ENCODE measurements at regions not wholly inside any gene's neighbourhood (a gene's known extent, or its start where the extent isn't known, plus 50 kb on each side); places are given as distances from the start of the nearest gene placed in this dataset.

DNA sequence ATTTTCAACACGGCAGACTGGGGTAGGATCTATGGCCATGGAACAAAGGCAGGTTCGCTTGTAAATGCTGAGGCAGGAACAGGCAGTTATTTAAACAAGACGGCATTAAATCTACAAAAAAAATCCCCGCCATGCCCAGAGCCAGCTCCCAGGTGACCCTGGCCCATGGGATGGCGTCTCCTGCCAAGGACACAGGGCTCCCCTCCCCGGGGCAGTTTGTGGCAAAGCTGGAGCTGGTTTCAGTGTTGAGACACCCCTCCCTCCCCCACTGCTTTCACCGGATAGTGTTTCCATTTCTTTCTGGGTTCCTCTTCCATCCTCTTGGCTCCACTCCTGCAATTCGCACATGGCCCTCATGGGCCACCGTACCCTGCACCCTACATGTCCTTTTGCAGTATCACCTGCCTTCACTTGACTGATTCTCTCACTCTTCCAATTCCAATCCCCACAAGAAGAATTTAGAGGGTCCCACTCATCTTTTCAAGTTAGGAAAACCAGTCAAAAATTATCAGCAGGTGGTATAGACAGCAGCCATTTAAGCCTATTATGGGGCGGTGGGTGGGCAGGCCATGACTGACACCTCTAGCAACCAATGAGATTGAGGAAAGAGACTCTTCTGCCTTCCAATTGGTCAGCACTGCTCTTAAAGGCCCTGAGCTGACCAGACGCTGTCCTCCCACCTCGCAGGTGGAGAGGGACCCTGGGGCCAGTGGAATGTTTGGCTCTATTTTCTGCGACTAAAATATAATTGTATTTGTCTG, 52.0 kb downstream of the OLIG1 start:
- CTCF ChIA-PET = no interaction called here
- DNase-seq = no peak

DNA sequence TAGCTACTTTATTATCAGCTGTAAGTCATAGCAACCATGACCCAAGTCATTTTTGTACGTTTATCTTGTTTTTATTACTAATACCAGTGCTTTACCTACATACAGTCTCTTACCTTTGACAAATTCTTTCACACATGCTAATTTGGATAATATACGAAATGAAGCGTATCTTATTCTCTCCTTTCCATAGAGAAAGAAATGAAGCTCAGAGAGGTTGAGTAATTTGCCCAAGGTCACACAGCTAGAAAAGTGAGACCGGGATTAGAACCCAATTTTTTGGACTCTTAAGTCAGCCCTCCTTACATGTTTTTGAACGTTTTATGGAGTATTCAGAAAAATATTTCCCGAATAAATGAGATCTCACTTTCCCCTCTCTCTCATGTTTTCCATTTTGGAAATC, 52.6 kb downstream of the OLIG1 start:
- peaks cover 9% of the 10 kb centered on the region for H3K27me3 Mint-ChIP-seq
- no peak overlapping the region for H3K27ac Mint-ChIP-seq
- DNase-seq = no peak
- ChIA-PET POLR2A (no interaction called here), CTCF (no interaction called here)
- no peaks in the 10 kb centered on the region for H3K36me3 Mint-ChIP-seq (ENCODE audit: low read depth)
- H3K4me1 Mint-ChIP-seq = peaks cover 8% of the 10 kb centered on the region
- H3K9me3 Mint-ChIP-seq = no peaks in the 10 kb centered on the region
- H3K4me3 Mint-ChIP-seq = no peak overlapping the region

More for the DNA sequence above, 52.0 kb downstream of the OLIG1 start:
- H3K27ac Mint-ChIP-seq = no peak overlapping the region
- POLR2A ChIA-PET = no interaction called here
- H3K27me3 Mint-ChIP-seq = peaks cover 13% of the 10 kb centered on the region
- peaks cover 9% of the 10 kb centered on the region for H3K4me1 Mint-ChIP-seq
- H3K36me3 Mint-ChIP-seq (ENCODE audit: low read depth) = no peaks in the 10 kb centered on the region
- no peaks in the 10 kb centered on the region for H3K9me3 Mint-ChIP-seq
- H3K4me3 Mint-ChIP-seq = no peak overlapping the region

DNA sequence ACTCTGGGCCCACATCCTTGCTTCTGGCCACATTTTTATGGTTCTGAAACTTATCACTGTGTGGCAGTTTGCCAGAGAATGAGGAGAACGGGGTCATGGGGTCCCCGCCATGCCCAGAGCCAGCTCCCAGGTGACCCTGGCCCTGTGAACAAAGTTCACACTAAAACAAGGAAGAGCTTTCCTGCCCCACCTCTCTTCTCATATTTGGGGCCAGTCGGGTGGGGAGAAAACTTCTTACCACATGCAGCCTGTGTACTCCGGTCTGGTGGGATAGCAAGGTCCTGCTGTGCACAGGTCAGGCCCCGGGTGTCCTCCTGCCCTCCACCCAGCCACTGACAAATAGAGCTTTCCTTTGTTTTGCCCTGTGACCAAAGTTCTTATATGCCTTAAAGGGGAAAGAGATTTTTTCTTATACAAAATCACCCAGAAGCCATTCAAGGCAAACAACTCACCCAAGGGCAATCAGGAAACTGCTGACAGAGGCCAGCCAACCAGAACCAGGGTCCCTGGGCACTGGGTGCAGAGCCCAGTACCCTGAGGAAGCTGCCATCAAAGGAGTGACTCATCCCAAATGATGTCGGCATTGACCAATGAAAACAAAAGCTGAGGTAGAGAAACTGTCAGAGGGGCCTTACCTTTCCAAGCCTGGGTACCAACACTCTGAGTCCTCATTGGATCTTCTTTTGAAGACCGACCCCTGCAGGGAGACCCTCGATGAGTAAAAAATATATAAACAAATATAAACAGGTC, 53.6 kb downstream of the OLIG1 start:
- Mint-ChIP-seq H3K36me3 (ENCODE audit: low read depth) (no peaks in the 10 kb centered on the region), H3K9me3 (no peaks in the 10 kb centered on the region), H3K4me3 (no peak overlapping the region), H3K4me1 (peaks cover 8% of the 10 kb centered on the region), H3K27me3 (peaks cover 9% of the 10 kb centered on the region), H3K27ac (no peak overlapping the region)
- no peak for DNase-seq
- POLR2A ChIA-PET = no interaction called here
- CTCF ChIA-PET = no interaction called here

DNA sequence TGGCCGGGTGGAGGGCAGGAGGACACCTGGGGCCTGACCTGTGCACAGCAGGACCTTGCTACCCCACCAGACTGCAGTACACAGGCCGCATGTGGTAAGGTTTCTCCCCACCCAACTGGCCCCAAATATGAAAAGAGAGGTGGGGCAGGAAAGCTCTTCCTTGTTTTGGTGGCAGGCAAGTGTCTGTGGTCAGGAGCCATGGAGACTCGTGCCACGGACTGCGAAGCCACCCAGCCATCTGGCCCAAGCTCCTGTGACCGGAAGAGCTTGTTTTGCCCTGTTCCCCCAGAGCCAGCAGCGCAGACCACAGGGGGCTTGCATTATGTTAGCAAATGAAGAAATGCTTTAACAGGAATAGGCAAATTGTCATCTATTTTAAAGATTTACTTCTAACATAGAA, 54.9 kb downstream of the OLIG1 start:
- H3K36me3 Mint-ChIP-seq (ENCODE audit: low read depth) = no peaks in the 10 kb centered on the region
- H3K9me3 Mint-ChIP-seq = no peaks in the 10 kb centered on the region
- DNase-seq = no peak
- H3K27ac Mint-ChIP-seq = no peak overlapping the region
- H3K4me3 Mint-ChIP-seq = no peak overlapping the region
- peaks cover 14% of the 10 kb centered on the region for H3K27me3 Mint-ChIP-seq
- POLR2A ChIA-PET = no interaction called here
- peaks cover 8% of the 10 kb centered on the region for H3K4me1 Mint-ChIP-seq
- CTCF ChIA-PET = interaction anchor here (1.0 kb wide), 1 partner anchor 30 kb away, joined by 3 read pairs; no protein-coding TSS in a partner anchor

DNA sequence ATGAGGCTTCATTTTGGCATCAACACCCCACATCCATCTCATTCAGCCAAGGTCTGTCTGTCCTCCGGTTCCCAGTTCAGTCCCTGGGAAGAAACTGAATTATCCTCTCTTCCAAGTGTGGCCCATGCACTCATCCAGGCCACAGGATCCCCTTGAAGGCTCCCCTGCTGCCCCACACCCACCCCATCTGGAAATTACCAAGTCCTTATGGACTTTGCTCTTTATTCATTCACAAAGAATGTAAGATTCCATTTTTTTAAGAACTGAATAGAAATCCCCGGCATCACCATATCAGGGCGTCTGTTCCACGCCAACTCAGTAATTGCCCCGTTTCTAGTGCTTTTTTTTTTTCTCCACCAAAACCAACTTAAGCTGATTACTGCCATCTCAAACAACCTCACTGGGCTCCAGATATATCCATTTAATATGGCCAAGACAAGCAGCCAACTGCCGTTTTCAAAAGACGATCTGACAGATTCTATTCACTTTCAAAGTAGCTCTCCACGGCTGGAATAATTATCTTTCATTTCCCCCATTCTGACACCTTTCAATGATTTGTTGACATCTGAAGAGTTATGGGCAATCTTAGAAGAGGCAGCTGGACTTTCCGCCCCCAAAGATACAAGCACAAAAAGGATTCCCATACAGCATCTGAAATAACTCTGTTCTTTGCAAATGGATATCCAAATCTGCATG, 55.9 kb downstream of the OLIG1 start:
- no peaks in the 10 kb centered on the region for H3K36me3 Mint-ChIP-seq (ENCODE audit: low read depth)
- H3K4me3 Mint-ChIP-seq = no peak overlapping the region
- CTCF ChIA-PET = no interaction called here
- peaks cover 8% of the 10 kb centered on the region for H3K4me1 Mint-ChIP-seq
- H3K9me3 Mint-ChIP-seq = no peaks in the 10 kb centered on the region
- no peak overlapping the region for H3K27ac Mint-ChIP-seq
- DNase-seq = no peak
- POLR2A ChIA-PET = no interaction called here
- peaks cover 14% of the 10 kb centered on the region for H3K27me3 Mint-ChIP-seq

DNA sequence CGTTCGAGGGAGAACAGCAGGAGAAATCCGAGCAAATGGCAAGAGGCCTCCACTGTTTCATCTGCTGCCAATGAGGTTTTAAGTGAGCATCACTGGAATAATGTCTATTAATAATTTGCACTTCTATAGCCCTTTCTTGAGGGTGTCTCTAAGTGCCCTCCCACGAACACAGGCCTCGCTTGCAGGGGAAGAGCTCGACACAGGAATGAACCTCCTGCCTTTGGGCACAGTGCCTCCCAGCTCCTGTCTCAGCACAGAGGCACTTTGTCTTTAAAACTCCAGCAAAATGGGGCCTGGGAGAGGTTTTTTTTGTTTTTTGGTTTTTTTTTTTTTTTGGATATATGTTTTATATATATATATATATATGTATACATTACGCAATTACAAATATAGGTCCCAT, 56.6 kb downstream of the OLIG1 start:
- H3K4me3 Mint-ChIP-seq = no peak overlapping the region

DNA sequence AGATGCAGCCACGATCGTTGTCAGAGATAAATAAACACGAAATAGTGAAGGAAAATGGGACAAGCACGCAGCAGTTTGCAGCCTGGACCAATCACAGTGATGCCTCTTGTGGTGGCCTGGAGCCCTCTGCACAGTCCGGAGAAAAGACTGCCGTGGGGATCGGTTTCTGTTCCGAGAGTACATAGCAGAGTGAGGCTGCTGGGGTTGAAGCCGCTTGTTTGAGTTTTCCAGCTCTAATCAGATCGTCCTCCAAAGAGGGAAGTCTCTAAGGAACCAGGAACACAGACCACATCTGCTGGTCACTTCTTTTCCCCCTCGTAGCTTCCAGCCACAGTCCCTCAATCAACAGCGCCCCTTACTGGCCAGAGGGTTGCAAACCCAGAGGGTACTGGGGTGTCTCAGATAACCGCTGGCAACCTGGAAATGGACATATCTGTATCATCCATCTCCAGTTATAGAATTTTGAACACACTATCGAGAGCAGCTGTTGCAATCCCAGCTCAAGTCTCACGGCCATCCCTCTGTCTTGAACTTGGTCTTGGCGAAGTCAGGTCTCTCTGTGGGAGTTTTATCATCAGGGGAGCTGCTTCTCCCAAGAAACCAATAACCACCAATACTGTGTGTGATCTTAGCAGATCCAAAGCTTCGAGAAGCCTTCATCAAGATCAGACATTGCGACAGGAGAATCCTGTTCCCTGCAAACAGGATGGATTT, 57.4 kb downstream of the OLIG1 start:
- ChIA-PET POLR2A (no interaction called here), CTCF (interaction anchor here (0.9 to 1.4 kb wide), 10 partner anchors 8 to 209 kb away, joined by 3 to 8 read pairs (median 4); no protein-coding TSS in a partner anchor)
- Mint-ChIP-seq H3K9me3 (no peaks in the 10 kb centered on the region), H3K4me1 (peaks cover 8% of the 10 kb centered on the region), H3K27ac (no peak overlapping the region), H3K36me3 (ENCODE audit: low read depth) (no peaks in the 10 kb centered on the region), H3K4me3 (peak overlapping the region; percentile 39), H3K27me3 (peaks cover 14% of the 10 kb centered on the region)
- peak; percentile 65 for DNase-seq

More for the DNA sequence above, 56.6 kb downstream of the OLIG1 start:
- Mint-ChIP-seq H3K36me3 (ENCODE audit: low read depth) (no peaks in the 10 kb centered on the region), H3K9me3 (no peaks in the 10 kb centered on the region), H3K27me3 (peaks cover 17% of the 10 kb centered on the region), H3K4me1 (peaks cover 8% of the 10 kb centered on the region), H3K27ac (no peak overlapping the region)
- ChIA-PET POLR2A (no interaction called here), CTCF (interaction anchor here (1.2 to 1.4 kb wide), 2 partner anchors 10 to 186 kb away, joined by 4 to 8 read pairs; no protein-coding TSS in a partner anchor)
- no peak for DNase-seq

DNA sequence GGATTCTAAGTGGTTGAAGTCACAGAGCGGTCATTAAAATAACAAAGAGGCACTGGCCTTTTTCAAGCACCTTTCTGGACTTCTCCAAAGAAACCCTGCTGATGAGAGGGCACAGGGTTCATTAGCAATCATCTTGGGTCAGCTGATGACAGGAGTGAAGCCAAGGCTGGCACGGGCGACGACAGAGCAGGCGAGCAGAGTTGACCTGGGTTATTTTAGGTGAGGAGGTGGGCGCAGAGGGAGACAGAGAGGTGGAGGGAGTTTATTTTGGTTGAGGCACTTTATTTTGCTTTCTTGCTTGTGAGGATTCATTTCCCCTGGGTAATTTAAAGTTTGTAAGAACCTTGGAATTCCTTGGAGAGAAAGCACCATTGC, 57.9 kb downstream of the OLIG1 start:
- peaks cover 8% of the 10 kb centered on the region for H3K4me1 Mint-ChIP-seq
- CTCF ChIA-PET = interaction anchor here (0.9 to 1.4 kb wide), 10 partner anchors 9 to 209 kb away, joined by 3 to 8 read pairs (median 4); no protein-coding TSS in a partner anchor
- no peak for DNase-seq
- no peak overlapping the region for H3K27ac Mint-ChIP-seq
- no peaks in the 10 kb centered on the region for H3K9me3 Mint-ChIP-seq
- H3K27me3 Mint-ChIP-seq = peaks cover 14% of the 10 kb centered on the region
- POLR2A ChIA-PET = no interaction called here
- no peaks in the 10 kb centered on the region for H3K36me3 Mint-ChIP-seq (ENCODE audit: low read depth)
- no peak overlapping the region for H3K4me3 Mint-ChIP-seq

DNA sequence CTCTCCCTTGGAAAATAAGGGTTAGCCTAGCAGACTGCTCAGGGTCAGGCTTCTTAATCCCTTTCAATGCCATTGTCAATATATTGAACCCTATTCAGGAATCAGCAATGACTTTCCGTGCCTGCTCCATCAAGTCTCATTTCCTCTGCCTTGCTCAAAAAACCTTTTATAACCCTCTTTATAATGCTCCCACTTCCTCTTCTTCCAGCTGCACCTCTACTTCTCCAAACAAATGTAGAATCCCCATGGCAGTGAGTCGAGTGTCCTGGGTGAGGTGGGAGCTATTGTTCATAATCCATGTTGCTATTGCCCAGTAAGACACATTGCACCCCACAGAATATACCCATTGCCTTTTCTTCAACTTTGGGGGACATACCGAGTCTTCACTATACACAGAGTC, 58.6 kb downstream of the OLIG1 start:
- no peak overlapping the region for H3K4me3 Mint-ChIP-seq
- no peaks in the 10 kb centered on the region for H3K36me3 Mint-ChIP-seq (ENCODE audit: low read depth)
- peaks cover 8% of the 10 kb centered on the region for H3K4me1 Mint-ChIP-seq
- H3K9me3 Mint-ChIP-seq = no peaks in the 10 kb centered on the region
- ChIA-PET POLR2A (no interaction called here), CTCF (no interaction called here)
- no peak for DNase-seq
- peaks cover 14% of the 10 kb centered on the region for H3K27me3 Mint-ChIP-seq
- no peak overlapping the region for H3K27ac Mint-ChIP-seq

DNA sequence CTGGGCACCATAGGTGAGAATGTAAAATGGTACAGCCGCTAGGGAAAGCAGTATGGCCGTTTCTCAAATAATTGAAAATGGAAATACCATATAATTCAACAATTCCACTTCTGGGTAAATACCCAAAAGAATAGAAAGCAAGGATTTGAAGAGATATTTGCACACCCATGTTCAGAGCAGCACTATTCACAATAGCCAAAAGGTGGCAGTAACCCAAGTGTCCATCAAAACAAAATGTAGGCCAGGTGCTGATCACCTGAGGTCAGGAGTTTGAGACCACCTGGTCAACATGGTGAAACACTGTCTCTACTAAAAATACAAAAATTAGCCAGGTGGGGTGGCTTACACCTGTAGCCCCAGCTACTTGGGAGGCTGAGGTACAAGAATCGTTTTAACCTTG, 62.1 kb downstream of the OLIG1 start:
- Mint-ChIP-seq H3K36me3 (ENCODE audit: low read depth) (no peaks in the 10 kb centered on the region), H3K27ac (no peak overlapping the region), H3K4me3 (no peak overlapping the region), H3K9me3 (no peaks in the 10 kb centered on the region), H3K27me3 (peaks cover 14% of the 10 kb centered on the region), H3K4me1 (peaks cover 5% of the 10 kb centered on the region)
- ChIA-PET CTCF (no interaction called here), POLR2A (no interaction called here)
- no peak for DNase-seq

DNA sequence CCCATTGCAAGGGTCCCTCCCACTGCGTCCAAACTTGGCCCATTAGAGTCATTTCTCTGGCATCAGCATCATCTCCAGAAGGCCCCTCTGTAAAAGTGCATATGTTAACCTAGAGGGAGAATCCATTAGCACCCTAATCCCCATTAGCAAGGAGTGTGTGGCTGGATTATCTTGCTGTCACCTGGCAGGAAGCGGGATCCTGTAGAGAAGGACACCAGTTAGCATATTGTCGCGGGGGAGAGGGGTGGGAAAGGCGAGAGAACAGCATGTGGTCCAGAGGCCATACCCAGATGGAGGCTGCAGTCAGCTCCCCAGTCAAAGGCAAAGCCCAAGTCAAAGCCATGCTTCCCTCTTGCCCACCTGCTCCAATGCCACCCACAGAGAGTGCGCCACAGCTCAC, 64.0 kb downstream of the OLIG1 start:
- Mint-ChIP-seq H3K4me1 (no peaks in the 10 kb centered on the region), H3K27ac (no peak overlapping the region), H3K9me3 (no peaks in the 10 kb centered on the region), H3K27me3 (peaks cover 4% of the 10 kb centered on the region), H3K36me3 (ENCODE audit: low read depth) (no peaks in the 10 kb centered on the region), H3K4me3 (no peak overlapping the region)
- ChIA-PET CTCF (no interaction called here), POLR2A (no interaction called here)
- no peak for DNase-seq

DNA sequence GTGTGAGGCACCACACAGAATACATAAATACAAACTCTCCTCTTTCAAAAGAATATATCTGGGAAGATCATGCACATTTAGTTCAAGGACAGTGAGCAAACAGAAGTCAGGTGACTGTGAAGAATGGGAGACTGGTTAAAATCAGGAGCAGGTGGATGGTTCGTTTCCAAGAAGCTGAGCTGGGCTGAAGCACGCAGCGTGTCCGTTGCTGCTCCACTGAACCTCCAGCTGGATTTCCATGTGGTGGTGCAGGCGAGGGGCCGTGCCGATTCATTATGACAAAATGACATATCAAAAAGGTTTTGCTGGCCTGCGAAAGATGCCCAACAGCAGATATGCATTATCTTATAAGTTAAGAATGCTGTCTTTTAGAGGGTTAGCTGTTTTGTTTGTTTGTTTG, 66.0 kb downstream of the OLIG1 start:
- DNase-seq = no peak
- no peaks in the 10 kb centered on the region for H3K9me3 Mint-ChIP-seq
- ChIA-PET POLR2A (no interaction called here), CTCF (no interaction called here)
- peaks cover 3% of the 10 kb centered on the region for H3K27me3 Mint-ChIP-seq
- no peak overlapping the region for H3K27ac Mint-ChIP-seq
- peaks cover 2% of the 10 kb centered on the region for H3K4me1 Mint-ChIP-seq
- H3K4me3 Mint-ChIP-seq = no peak overlapping the region
- no peaks in the 10 kb centered on the region for H3K36me3 Mint-ChIP-seq (ENCODE audit: low read depth)
